Natural killer cell (primary cell): ENCODE measurements at regions not wholly inside any gene's neighbourhood (a gene's known extent, or its start where the extent isn't known, plus 50 kb on each side); places are given as distances from the start of the nearest gene placed in this dataset.

Source experiments
- ATAC-seq, 3 donors: fragments of 150-1000 bp in 2 of 3; fragments of 200-7000 bp in 1 of 3; cut with Tn5 transposase; 1 replicate in 1 of 3; 2 replicates in 2 of 3; pipeline ENCODE4 v1.10.0; 2021; ENCODE audit warnings: mild to moderate bottlenecking in 2 of 3, moderate library complexity in 2 of 3
- DNase-seq, 2 donors: peaks; one replicate each; pipeline versions ENCODE4 v3.0.0 to v3.0.0-alpha.2; 2013 to 2021; ENCODE audit warnings: mixed read lengths in 1 of 2
- H3K27ac ChIP-seq: one replicate; pipeline ENCODE4 v1.5.1; 2013; ENCODE audit warnings: mild to moderate bottlenecking, low read length
- H3K27me3 ChIP-seq: one replicate; pipeline ENCODE4 v1.6.1; 2013; ENCODE audit warnings: low read length; ENCODE audit not compliant: control insufficient read depth, insufficient read depth
- H3K36me3 ChIP-seq: one replicate; pipeline ENCODE4 v1.6.1; 2013; ENCODE audit warnings: low read length; ENCODE audit not compliant: control insufficient read depth, insufficient read depth
- H3K4me1 ChIP-seq: one replicate; pipeline ENCODE4 v1.6.1; 2013; ENCODE audit warnings: low read length; ENCODE audit not compliant: control insufficient read depth, insufficient read depth
- H3K4me3 ChIP-seq: one replicate; pipeline ENCODE4 v1.5.1; 2013; ENCODE audit warnings: low read length
- H3K9me3 ChIP-seq: one replicate; pipeline ENCODE4 v1.6.1; 2013; ENCODE audit warnings: low read length; ENCODE audit not compliant: control insufficient read depth, insufficient read depth
- H3K27ac Mint-ChIP-seq, 2 donors: one replicate each; pipeline ENCODE4 v1.8.0; 2022; ENCODE audit warnings: mild to moderate bottlenecking in 2 of 2, mixed read lengths in 2 of 2, moderate library complexity in 1 of 2
- H3K27me3 Mint-ChIP-seq, 2 donors: one replicate each; pipeline ENCODE4 v1.8.0; 2022; ENCODE audit warnings: low read depth in 2 of 2, mixed read lengths in 2 of 2
- H3K36me3 Mint-ChIP-seq: one replicate; pipeline ENCODE4 v1.8.0; 2022; ENCODE audit warnings: mixed read lengths
- H3K4me1 Mint-ChIP-seq, 2 donors: one replicate each; pipeline ENCODE4 v1.8.0; 2022; ENCODE audit warnings: mixed read lengths in 2 of 2
- H3K4me3 Mint-ChIP-seq: one replicate; pipeline ENCODE4 v1.8.0; 2022; ENCODE audit warnings: mild to moderate bottlenecking, moderate library complexity, mixed read lengths
- H3K9me3 Mint-ChIP-seq, 2 donors: one replicate each; pipeline ENCODE4 v1.8.0; 2022; ENCODE audit warnings: mixed read lengths in 2 of 2
- WGBS: methylation state at CpG from one replicate; pipeline ENCODE4 v1.1.7; 2013; ENCODE audit warnings: missing lambda C conversion rate; ENCODE audit not compliant: insufficient coverage; 5-methylcytosine and 5-hydroxymethylcytosine counted together
- intact Hi-C: fragments of 100-400 bp; cut with micrococcal nuclease; formaldehyde crosslinking; loops from one replicate; pipeline ENCODE4 v1.14.2; 2022
- TF ChIP-seq, protein P1 (sequence below): fragments of 200-600 bp; IDR thresholded peaks from one replicate; pipeline ENCODE4 v1.8.0; 2022; ENCODE audit warnings: antibody characterized with exemption

DNA sequence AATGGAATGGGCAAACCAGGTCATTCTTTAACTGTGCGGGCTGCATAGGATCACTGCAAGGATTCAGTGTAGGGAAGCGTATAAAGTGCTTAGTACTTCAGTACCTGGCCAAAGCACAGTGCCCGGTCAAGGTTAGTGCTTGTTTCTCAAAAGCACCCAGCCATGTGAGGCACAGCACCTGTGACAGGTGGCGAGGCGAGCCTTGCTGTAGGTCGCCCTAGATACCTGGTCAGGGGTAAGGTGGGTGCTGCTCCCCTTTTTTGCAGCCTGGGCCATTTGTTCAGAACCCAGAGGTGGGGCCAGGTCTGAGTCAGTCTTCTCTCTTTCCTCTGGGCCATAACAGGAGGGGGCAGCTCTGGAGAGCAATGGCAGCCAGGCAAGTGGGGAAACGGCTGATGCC, 172.0 kb downstream of the IRF8 start:
- no peak overlapping the region for H3K4me3 Mint-ChIP-seq
- WGBS: 85% methylated on average over 7 of the region's 7 CpGs
- no peaks in the 10 kb centered on the region for H3K4me1 Mint-ChIP-seq
- H3K4me3 ChIP-seq: no peak overlapping the region
- DNase-seq (no peak), ATAC-seq (no peak)
- H3K36me3 ChIP-seq: no peaks in the 10 kb centered on the region
- H3K9me3 Mint-ChIP-seq: no peaks in the 10 kb centered on the region
- H3K9me3 ChIP-seq: no peaks in the 10 kb centered on the region
- H3K36me3 Mint-ChIP-seq: no peaks in the 10 kb centered on the region
- intact Hi-C loops: no loop called here
- H3K27me3 ChIP-seq: no peaks in the 10 kb centered on the region
- no peaks in the 10 kb centered on the region for H3K4me1 ChIP-seq
- TF ChIP-seq, protein P1, sequence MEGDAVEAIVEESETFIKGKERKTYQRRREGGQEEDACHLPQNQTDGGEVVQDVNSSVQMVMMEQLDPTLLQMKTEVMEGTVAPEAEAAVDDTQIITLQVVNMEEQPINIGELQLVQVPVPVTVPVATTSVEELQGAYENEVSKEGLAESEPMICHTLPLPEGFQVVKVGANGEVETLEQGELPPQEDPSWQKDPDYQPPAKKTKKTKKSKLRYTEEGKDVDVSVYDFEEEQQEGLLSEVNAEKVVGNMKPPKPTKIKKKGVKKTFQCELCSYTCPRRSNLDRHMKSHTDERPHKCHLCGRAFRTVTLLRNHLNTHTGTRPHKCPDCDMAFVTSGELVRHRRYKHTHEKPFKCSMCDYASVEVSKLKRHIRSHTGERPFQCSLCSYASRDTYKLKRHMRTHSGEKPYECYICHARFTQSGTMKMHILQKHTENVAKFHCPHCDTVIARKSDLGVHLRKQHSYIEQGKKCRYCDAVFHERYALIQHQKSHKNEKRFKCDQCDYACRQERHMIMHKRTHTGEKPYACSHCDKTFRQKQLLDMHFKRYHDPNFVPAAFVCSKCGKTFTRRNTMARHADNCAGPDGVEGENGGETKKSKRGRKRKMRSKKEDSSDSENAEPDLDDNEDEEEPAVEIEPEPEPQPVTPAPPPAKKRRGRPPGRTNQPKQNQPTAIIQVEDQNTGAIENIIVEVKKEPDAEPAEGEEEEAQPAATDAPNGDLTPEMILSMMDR: no peak
- no peak overlapping the region for H3K27ac Mint-ChIP-seq
- H3K27ac ChIP-seq: no peak overlapping the region
- H3K27me3 Mint-ChIP-seq: peaks cover 0 to 24% of the 10 kb centered on the region in 2 donors

DNA sequence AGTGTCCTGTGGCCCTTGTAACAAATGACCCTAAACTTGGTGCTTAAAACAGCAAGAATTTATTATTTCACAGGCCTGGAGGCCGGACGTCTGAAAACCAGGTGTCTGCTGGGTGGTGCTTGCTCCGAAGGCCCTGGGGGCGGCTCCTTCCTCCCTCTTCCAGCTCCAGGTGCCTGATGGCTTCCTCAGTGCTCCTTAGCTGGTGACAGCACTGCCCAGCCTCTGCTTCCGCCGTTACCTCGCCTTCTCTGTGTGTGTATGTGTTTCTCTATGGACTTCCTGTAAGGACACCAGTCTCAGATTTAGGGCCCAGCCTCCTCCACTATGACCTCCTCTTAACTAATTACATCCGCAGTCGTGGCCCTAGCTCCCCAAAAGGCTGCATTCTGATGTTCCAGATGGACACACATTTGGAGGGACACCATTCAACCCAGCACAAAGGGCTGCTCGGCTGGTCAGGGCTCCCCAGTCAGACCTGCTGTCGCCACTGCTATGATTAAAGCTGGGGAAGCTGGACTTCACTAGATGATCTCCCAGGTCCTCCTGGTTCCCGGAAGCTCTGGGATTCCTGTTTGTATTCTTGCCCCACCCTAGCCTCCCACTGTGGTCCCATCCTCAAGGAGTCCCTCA, 172.8 kb downstream of the IRF8 start:
- no peaks in the 10 kb centered on the region for H3K4me1 Mint-ChIP-seq
- Histone ChIP-seq H3K36me3 (no peaks in the 10 kb centered on the region), H3K27me3 (no peaks in the 10 kb centered on the region), H3K27ac (no peak overlapping the region), H3K4me3 (no peak overlapping the region), H3K9me3 (no peaks in the 10 kb centered on the region), H3K4me1 (no peaks in the 10 kb centered on the region)
- H3K9me3 Mint-ChIP-seq: no peaks in the 10 kb centered on the region
- no peaks in the 10 kb centered on the region for H3K36me3 Mint-ChIP-seq
- H3K27me3 Mint-ChIP-seq: peaks cover 0 to 23% of the 10 kb centered on the region in 2 donors
- no peak overlapping the region for H3K27ac Mint-ChIP-seq
- DNase-seq (no peak), ATAC-seq (no peak)
- whole genome bisulfite sequencing: 81% methylated on average over 10 of the region's 12 CpGs
- intact Hi-C loops: no loop called here
- H3K4me3 Mint-ChIP-seq: no peak overlapping the region
- TF ChIP-seq, protein P1: no peak

DNA sequence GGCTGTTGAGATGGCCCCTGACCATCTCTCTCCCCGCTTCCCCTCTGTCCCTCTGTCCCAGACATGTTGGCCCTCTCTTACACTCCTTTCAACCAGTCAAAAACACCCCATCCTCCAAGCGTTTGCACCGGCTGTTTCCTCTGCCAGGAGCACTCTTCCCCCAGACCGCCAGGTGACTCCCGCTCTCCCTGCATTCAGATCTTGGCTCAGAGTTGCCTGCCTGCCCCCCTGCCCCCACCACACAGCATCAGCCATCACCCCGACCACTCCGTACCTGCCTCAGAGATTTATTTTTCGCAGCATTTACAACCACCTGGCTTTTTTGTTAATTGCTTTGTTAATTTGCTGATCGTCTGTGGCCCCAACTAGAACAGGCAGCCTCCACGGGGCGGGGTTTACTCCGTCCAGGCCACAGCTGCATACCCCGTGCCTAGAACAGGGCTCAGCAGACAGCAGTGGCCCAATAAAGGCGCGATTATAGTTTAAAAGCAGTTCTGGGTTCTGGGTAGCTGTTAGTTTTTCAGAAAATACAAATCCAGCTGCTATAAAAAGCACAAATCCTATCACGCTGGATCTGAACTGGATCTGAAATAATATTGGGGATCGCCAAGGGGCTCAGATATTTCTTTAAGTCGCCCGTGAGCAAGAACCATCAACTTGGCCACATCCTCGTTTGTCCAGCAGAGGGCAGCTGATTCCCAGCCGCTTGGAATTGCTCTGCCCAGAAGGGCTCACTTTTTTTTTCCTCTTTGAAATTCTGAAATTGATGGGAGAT, 173.6 kb downstream of the IRF8 start:
- Mint-ChIP-seq H3K36me3 (no peaks in the 10 kb centered on the region), H3K4me3 (no peak overlapping the region), H3K27me3 (peaks cover 0 to 23% of the 10 kb centered on the region in 2 donors), H3K4me1 (no peaks in the 10 kb centered on the region), H3K27ac (no peak overlapping the region), H3K9me3 (no peaks in the 10 kb centered on the region)
- H3K27me3 ChIP-seq: no peaks in the 10 kb centered on the region
- intact Hi-C loops: no loop called here
- H3K9me3 ChIP-seq: no peaks in the 10 kb centered on the region
- WGBS: 58% methylated on average over 20 of the region's 21 CpGs
- H3K4me1 ChIP-seq: no peaks in the 10 kb centered on the region
- TF ChIP-seq, protein P1: peak; percentile 58
- H3K27ac ChIP-seq: no peak overlapping the region
- ATAC-seq (peak in 1 of 3 donors; percentile 48), DNase-seq (peak in 1 of 2 donors; percentile 44)
- no peak overlapping the region for H3K4me3 ChIP-seq
- no peaks in the 10 kb centered on the region for H3K36me3 ChIP-seq
